ENCODE measurements at regions not wholly inside any gene's neighbourhood (a gene's known extent, or its start where the extent isn't known, plus 50 kb on each side); places are given as distances from the start of the nearest gene placed in this dataset.

GRCh38 chr11:104619751-104620150, 278.5 kb downstream of the CASP12 start:
- intact Hi-C loops (cut with DNase I) = no loop called here
- Histone ChIP-seq H3K36me3 (no peaks in the 10 kb centered on the region), H3K4me3 (no peak overlapping the region), H3K4me1 (replicated peaks) (no peaks in the 10 kb centered on the region), H3K9me3 (no peaks in the 10 kb centered on the region), H3K27ac (no peak overlapping the region), H3K27me3 (replicated peaks; ENCODE audit: insufficient read depth) (no peaks in the 10 kb centered on the region)
- no peak for DNase-seq (ENCODE audit: low spot score)
- 60% methylated on average over 3 of the region's 3 CpGs for WGBS
- no peak for TF ChIP-seq CTCF (IDR thresholded peaks at IDR 0.05)
- no peak for TF ChIP-seq POLR2AphosphoS5 (IDR thresholded peaks at IDR 0.05)
- TF ChIP-seq POLR2A (IDR thresholded peaks at IDR 0.05) = no peak

- H3K9me3 ChIP-seq = no peaks in the 10 kb centered on the region
- H3K4me3 ChIP-seq = no peak overlapping the region
- no peak for DNase-seq (ENCODE audit: low spot score)
- H3K27me3 ChIP-seq (replicated peaks; ENCODE audit: insufficient read depth) = no peaks in the 10 kb centered on the region
- H3K36me3 ChIP-seq = no peaks in the 10 kb centered on the region
- no peak overlapping the region for H3K27ac ChIP-seq
- 57% methylated on average over 4 of the region's 4 CpGs for WGBS
- no peak for TF ChIP-seq POLR2A (IDR thresholded peaks at IDR 0.05)
- no peak for TF ChIP-seq POLR2AphosphoS5 (IDR thresholded peaks at IDR 0.05)
- TF ChIP-seq CTCF (IDR thresholded peaks at IDR 0.05) = no peak
- intact Hi-C loops (cut with DNase I) = no loop called here
- H3K4me1 ChIP-seq (replicated peaks) = no peaks in the 10 kb centered on the region
These were observed 279.3 kb downstream of the CASP12 start for GRCh38 chr11:104618954-104619353.

GRCh38 chr11:104614961-104615360, 283.3 kb downstream of the CASP12 start:
- no peaks in the 10 kb centered on the region for H3K36me3 ChIP-seq
- H3K9me3 ChIP-seq = no peaks in the 10 kb centered on the region
- no peaks in the 10 kb centered on the region for H3K27me3 ChIP-seq (replicated peaks; ENCODE audit: insufficient read depth)
- no peak for TF ChIP-seq POLR2A (IDR thresholded peaks at IDR 0.05)
- TF ChIP-seq POLR2AphosphoS5 (IDR thresholded peaks at IDR 0.05) = no peak
- TF ChIP-seq CTCF (IDR thresholded peaks at IDR 0.05) = no peak
- intact Hi-C loops (cut with DNase I) = no loop called here
- H3K4me1 ChIP-seq (replicated peaks) = no peaks in the 10 kb centered on the region
- DNase-seq (ENCODE audit: low spot score) = no peak
- no peak overlapping the region for H3K4me3 ChIP-seq
- WGBS = 100% methylated on average over 1 of the region's 1 CpG
- H3K27ac ChIP-seq = no peak overlapping the region

- Histone ChIP-seq H3K27me3 (replicated peaks; ENCODE audit: insufficient read depth) (no peaks in the 10 kb centered on the region), H3K9me3 (no peaks in the 10 kb centered on the region), H3K27ac (no peak overlapping the region), H3K4me3 (no peak overlapping the region), H3K36me3 (no peaks in the 10 kb centered on the region), H3K4me1 (replicated peaks) (no peaks in the 10 kb centered on the region)
- no peak for DNase-seq (ENCODE audit: low spot score)
- WGBS = 100% methylated on average over 1 of the region's 1 CpG
- intact Hi-C loops (cut with DNase I) = no loop called here
- TF ChIP-seq CTCF (IDR thresholded peaks at IDR 0.05) (no peak), POLR2AphosphoS5 (IDR thresholded peaks at IDR 0.05) (no peak), POLR2A (IDR thresholded peaks at IDR 0.05) (no peak)
These were observed 284.1 kb downstream of the CASP12 start for GRCh38 chr11:104614117-104614680.

- Histone ChIP-seq H3K4me1 (replicated peaks) (no peaks in the 10 kb centered on the region), H3K27me3 (replicated peaks; ENCODE audit: insufficient read depth) (no peaks in the 10 kb centered on the region), H3K36me3 (no peaks in the 10 kb centered on the region), H3K4me3 (no peak overlapping the region), H3K27ac (no peak overlapping the region), H3K9me3 (no peaks in the 10 kb centered on the region)
- intact Hi-C loops (cut with DNase I) = no loop called here
- DNase-seq (ENCODE audit: low spot score) = no peak
- TF ChIP-seq POLR2AphosphoS5 (IDR thresholded peaks at IDR 0.05) = no peak
- no peak for TF ChIP-seq POLR2A (IDR thresholded peaks at IDR 0.05)
- no peak for TF ChIP-seq CTCF (IDR thresholded peaks at IDR 0.05)
- WGBS = 94% methylated on average over 3 of the region's 3 CpGs
These were observed 287.6 kb downstream of the CASP12 start for GRCh38 chr11:104610635-104611034.
